Esophagus squamous epithelium (tissue), 5 donors: ENCODE measurements at regions not wholly inside any gene's neighbourhood (a gene's known extent, or its start where the extent isn't known, plus 50 kb on each side); places are given as distances from the start of the nearest gene placed in this dataset.

Experiments
- DNase-seq: peaks from one replicate; lab custom pipeline; 2025; lab: John Stamatoyannopoulos, UW
- H3K27ac ChIP-seq, 4 donors: fragments of 200-600 bp; sonication (generic); one replicate each; pipeline ENCODE4 v1.5.1; 2016 to 2019; ENCODE audit warnings: mild to moderate bottlenecking in 1 of 4
- H3K27me3 ChIP-seq, 4 donors: fragments of 200-600 bp; sonication (generic); 1 replicate in 3 of 4; 2 replicates in 1 of 4; pipeline versions ENCODE4 v1.5.1 to v1.6.0; 2017 to 2021; ENCODE audit warnings: antibody characterized with exemption in 1 of 4
- H3K36me3 ChIP-seq, 3 donors: fragments of 200-600 bp; sonication (generic); one replicate each; pipeline ENCODE4 v1.5.1; 2016 to 2019
- H3K4me1 ChIP-seq, 3 donors: fragments of 200-600 bp; sonication (generic); one replicate each; pipeline ENCODE4 v1.5.1; 2017 to 2019
- H3K4me3 ChIP-seq, 4 donors: fragments of 200-600 bp; sonication (generic); 1 replicate in 3 of 4; 2 replicates in 1 of 4; pipeline ENCODE4 v1.5.1; 2016 to 2019; ENCODE audit warnings: mild to moderate bottlenecking in 2 of 4, moderate library complexity in 1 of 4
- H3K9me3 ChIP-seq, 3 donors: fragments of 200-600 bp; sonication (generic); one replicate each; pipeline ENCODE4 v1.5.1; 2016 to 2019
- CTCF ChIP-seq, 6 experiments: fragments of 450-650 bp in 4 of 6; fragments of 200-600 bp in 2 of 6; sonication (generic) in 2 of 6; IDR thresholded peaks; one replicate each; pipeline ENCODE4 v1.5.1; 2016 to 2019; ENCODE audit warnings: antibody characterized with exemption in 6 of 6, mild to moderate bottlenecking in 4 of 6, moderate library complexity in 4 of 6
- POLR2A ChIP-seq, 4 donors: fragments of 450-650 bp; IDR thresholded peaks; one replicate each; pipeline ENCODE4 v1.6.1; 2017; ENCODE audit warnings: antibody characterized with exemption in 4 of 4, mild to moderate bottlenecking in 4 of 4, moderate library complexity in 3 of 4
- WGBS, 2 donors: methylation state at CpG; one replicate each; pipeline ENCODE4 v1.1.5; 2018; 5-methylcytosine and 5-hydroxymethylcytosine counted together
- intact Hi-C: fragments of 100-400 bp; cut with DNase I; formaldehyde crosslinking; loops from one replicate; pipeline ENCODE4 v1.15.0; 2022
- donor health status: DM: yes; HTN: yes; CAD: no.

DNA sequence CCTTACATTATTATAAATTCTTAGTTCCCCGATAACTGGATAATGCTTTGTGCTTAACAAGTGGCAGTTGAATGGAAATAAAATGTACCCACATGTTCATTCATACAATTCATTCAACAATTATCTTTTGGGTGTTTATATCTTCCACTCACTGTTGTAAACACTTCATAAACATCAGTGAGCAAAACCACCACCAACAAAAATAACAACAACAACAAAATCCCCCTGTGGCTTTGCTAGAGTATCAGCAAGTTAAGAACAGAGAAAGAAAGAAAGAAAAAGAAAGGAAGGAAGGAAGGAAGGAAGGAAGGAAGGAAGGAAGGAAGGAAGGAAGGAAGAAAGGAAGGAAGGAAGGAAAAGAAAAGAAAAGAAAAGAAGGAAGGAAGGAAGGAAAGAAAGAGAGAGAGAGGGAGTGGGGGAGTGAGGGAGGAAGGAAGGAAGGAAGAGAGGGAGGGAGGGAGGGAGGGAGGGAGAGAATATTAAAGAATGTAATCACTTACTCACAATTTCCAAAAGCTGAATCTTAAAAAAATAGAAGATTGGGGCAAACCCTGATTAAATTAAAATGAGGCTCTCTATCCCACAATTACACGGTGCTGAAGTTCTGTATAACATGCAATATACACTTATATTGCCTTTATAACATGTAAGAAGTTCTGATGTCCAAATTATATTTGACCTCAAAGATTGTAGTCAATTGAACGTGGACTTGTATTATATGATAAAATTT, 2238.8 kb downstream of the LRRC4C start:
- H3K9me3 ChIP-seq, result no peaks in the 10 kb centered on the region
- intact Hi-C loops, result no loop called here
- no peak overlapping the region for H3K4me3 ChIP-seq
- TF ChIP-seq CTCF (IDR thresholded peaks at IDR 0.05) (no peak), POLR2A (IDR thresholded peaks at IDR 0.05) (no peak)
- H3K27ac ChIP-seq, result no peak overlapping the region
- H3K4me1 ChIP-seq, result no peaks in the 10 kb centered on the region
- H3K36me3 ChIP-seq, result no peaks in the 10 kb centered on the region
- WGBS, 2 donors, result 69 to 76% methylated on average over 3 of the region's 3 CpGs
- no peak for DNase-seq
- no peaks in the 10 kb centered on the region for H3K27me3 ChIP-seq

GRCh38 chr11:39220069-39220468, 2239.4 kb downstream of the LRRC4C start:
- H3K27me3 ChIP-seq, result no peaks in the 10 kb centered on the region
- no peak overlapping the region for H3K4me3 ChIP-seq
- intact Hi-C loops, result no loop called here
- DNase-seq, result no peak
- TF ChIP-seq POLR2A (IDR thresholded peaks at IDR 0.05) (no peak), CTCF (IDR thresholded peaks at IDR 0.05) (no peak)
- no peaks in the 10 kb centered on the region for H3K4me1 ChIP-seq
- no peaks in the 10 kb centered on the region for H3K36me3 ChIP-seq
- H3K9me3 ChIP-seq, result no peaks in the 10 kb centered on the region
- 78 to 92% methylated on average over 1 of the region's 1 CpG for WGBS, 2 donors
- H3K27ac ChIP-seq, result no peak overlapping the region

GRCh38 chr11:39209981-39210380, 2249.5 kb downstream of the LRRC4C start:
- no peaks in the 10 kb centered on the region for H3K9me3 ChIP-seq
- H3K4me1 ChIP-seq, result no peaks in the 10 kb centered on the region
- no peak overlapping the region for H3K4me3 ChIP-seq
- DNase-seq, result no peak
- no peaks in the 10 kb centered on the region for H3K36me3 ChIP-seq
- intact Hi-C loops, result no loop called here
- no peak overlapping the region for H3K27ac ChIP-seq
- WGBS, 2 donors, result 69 to 81% methylated on average over 2 of the region's 2 CpGs
- TF ChIP-seq POLR2A (IDR thresholded peaks at IDR 0.05) (no peak), CTCF (IDR thresholded peaks at IDR 0.05) (no peak)
- H3K27me3 ChIP-seq, result no peaks in the 10 kb centered on the region

- no peak for TF ChIP-seq POLR2A (IDR thresholded peaks at IDR 0.05)
- TF ChIP-seq CTCF (IDR thresholded peaks at IDR 0.05), result no peak
- Histone ChIP-seq H3K9me3 (peaks cover 0 to 4% (median 0%) of the 10 kb centered on the region in 3 donors), H3K36me3 (no peaks in the 10 kb centered on the region), H3K27me3 (no peaks in the 10 kb centered on the region), H3K4me1 (no peaks in the 10 kb centered on the region), H3K27ac (no peak overlapping the region), H3K4me3 (no peak overlapping the region)
- no peak for DNase-seq
- intact Hi-C loops, result no loop called here
- 54 to 56% methylated on average over 3 of the region's 3 CpGs for WGBS, 2 donors
Measured at GRCh38 chr11:39205236-39205995, 2254.0 kb downstream of the LRRC4C start.

DNA sequence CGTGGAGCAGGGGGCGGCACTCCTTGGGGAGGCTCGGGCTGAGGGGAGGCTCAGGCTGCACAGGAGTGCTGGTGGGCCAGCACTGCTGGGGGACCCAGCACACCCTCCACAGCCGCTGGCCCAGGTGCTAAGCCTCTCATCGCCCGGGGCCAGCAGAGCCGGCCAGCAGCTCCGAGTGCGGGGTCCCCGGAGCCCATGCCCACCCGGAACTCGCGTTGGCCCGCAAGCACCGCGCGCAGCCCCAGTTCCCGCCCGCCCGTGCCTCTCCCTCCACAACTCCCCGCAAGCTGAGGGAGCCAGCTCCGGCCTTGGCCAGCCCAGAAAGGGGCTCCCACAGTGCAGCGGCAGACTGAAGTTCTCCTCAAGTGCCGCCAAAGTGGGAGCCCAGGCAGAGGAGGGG, 2266.8 kb downstream of the LRRC4C start:
- 72 to 98% methylated on average over 3 to 10 of the region's 24 CpGs for WGBS, 2 donors
- no peaks in the 10 kb centered on the region for H3K4me1 ChIP-seq
- intact Hi-C loops, result no loop called here
- H3K4me3 ChIP-seq, result no peak overlapping the region
- peaks cover 0 to 8% (median 0%) of the 10 kb centered on the region in 3 donors for H3K9me3 ChIP-seq
- no peak overlapping the region for H3K27ac ChIP-seq
- TF ChIP-seq POLR2A (IDR thresholded peaks at IDR 0.05) (no peak), CTCF (IDR thresholded peaks at IDR 0.05) (no peak)
- no peak for DNase-seq
- no peaks in the 10 kb centered on the region for H3K27me3 ChIP-seq
- no peaks in the 10 kb centered on the region for H3K36me3 ChIP-seq
